Fibroblast of lung (primary cell): ENCODE measurements at regions not wholly inside any gene's neighbourhood (a gene's known extent, or its start where the extent isn't known, plus 50 kb on each side); places are given as distances from the start of the nearest gene placed in this dataset.
"Not testable (repeated sequence)": the region's sequence is repeated elsewhere in the genome, so short reads cannot be mapped to it uniquely, and the experiment has no call there.

Experiments used
- DNase-seq, 2 donors: peaks; one replicate each; pipeline versions ENCODE4 v3.0.0 to v3.0.0-alpha.2; 2010; ENCODE audit warnings: low read depth in 2 of 2
- H2AFZ ChIP-seq: 2 replicates; pipeline ENCODE4 v1.5.1; 2012; ENCODE audit warnings: low read length, control low read depth, inconsistent platforms
- H3K27ac ChIP-seq: 2 replicates; pipeline ENCODE4 v1.5.1; 2011; ENCODE audit warnings: low read length, control low read depth; ENCODE audit not compliant: insufficient read depth
- H3K27me3 ChIP-seq: 2 replicates; pipeline ENCODE4 v1.5.1; 2011; ENCODE audit warnings: mild to moderate bottlenecking, low read length; ENCODE audit not compliant: control insufficient read depth, insufficient read depth
- H3K36me3 ChIP-seq: 2 replicates; pipeline ENCODE4 v1.5.1; 2011; ENCODE audit warnings: low read length; ENCODE audit not compliant: control insufficient read depth, insufficient read depth
- H3K4me1 ChIP-seq: 2 replicates; pipeline ENCODE4 v1.5.1; 2011; ENCODE audit warnings: low read length; ENCODE audit not compliant: control insufficient read depth, insufficient read depth; ENCODE audit errors: extremely low read depth
- H3K4me2 ChIP-seq: 2 replicates; pipeline ENCODE4 v1.5.1; 2011; ENCODE audit warnings: low read length, control low read depth; ENCODE audit not compliant: insufficient read depth; ENCODE audit errors: extremely low read depth
- H3K4me3 ChIP-seq, 4 experiments: fragments of 200-600 bp in 1 of 4; sonication (generic) in 1 of 4; replicated peaks in 1 of 4; 2 replicates each; pipeline ENCODE4 v1.5.1; 2011 to 2016; ENCODE audit warnings: low read length in 4 of 4, low read depth in 3 of 4, mild to moderate bottlenecking in 3 of 4, control low read depth in 2 of 4, inconsistent platforms in 1 of 4, mixed read lengths in 1 of 4; ENCODE audit not compliant: insufficient read depth in 1 of 4; ENCODE audit errors: control extremely low read depth in 1 of 4
- H3K79me2 ChIP-seq: 2 replicates; pipeline ENCODE4 v1.5.1; 2012; ENCODE audit warnings: mild to moderate bottlenecking, low read length, inconsistent platforms; ENCODE audit not compliant: control insufficient read depth, insufficient read depth
- H3K9ac ChIP-seq: 2 replicates; pipeline ENCODE4 v1.5.1; 2011; ENCODE audit warnings: mild to moderate bottlenecking, low read length, control low read depth; ENCODE audit not compliant: insufficient read depth
- H3K9me3 ChIP-seq: 2 replicates; pipeline ENCODE4 v1.5.1; 2012; ENCODE audit warnings: low read depth, low read length; ENCODE audit not compliant: control insufficient read depth, insufficient read depth
- H4K20me1 ChIP-seq: 2 replicates; pipeline ENCODE4 v1.5.1; 2011; ENCODE audit warnings: low read length; ENCODE audit not compliant: control insufficient read depth, insufficient read depth; ENCODE audit errors: extremely low read depth
- EZH2 ChIP-seq: IDR thresholded peaks from 2 replicates; pipeline ENCODE4 v1.5.1; 2012; ENCODE audit warnings: low read length, control low read depth, mild to moderate bottlenecking; ENCODE audit errors: missing control alignments
- TF ChIP-seq, protein P1 (sequence below), 2 donors: IDR thresholded peaks in 1 of 2; conservative IDR thresholded peaks in 1 of 2; 1 replicate in 1 of 2; 2 replicates in 1 of 2; pipeline ENCODE4 v1.5.1; 2011 to 2012; ENCODE audit warnings: low read length in 2 of 2, control low read depth in 1 of 2, inconsistent platforms in 1 of 2, low read depth in 1 of 2, mild to moderate bottlenecking in 1 of 2

DNA sequence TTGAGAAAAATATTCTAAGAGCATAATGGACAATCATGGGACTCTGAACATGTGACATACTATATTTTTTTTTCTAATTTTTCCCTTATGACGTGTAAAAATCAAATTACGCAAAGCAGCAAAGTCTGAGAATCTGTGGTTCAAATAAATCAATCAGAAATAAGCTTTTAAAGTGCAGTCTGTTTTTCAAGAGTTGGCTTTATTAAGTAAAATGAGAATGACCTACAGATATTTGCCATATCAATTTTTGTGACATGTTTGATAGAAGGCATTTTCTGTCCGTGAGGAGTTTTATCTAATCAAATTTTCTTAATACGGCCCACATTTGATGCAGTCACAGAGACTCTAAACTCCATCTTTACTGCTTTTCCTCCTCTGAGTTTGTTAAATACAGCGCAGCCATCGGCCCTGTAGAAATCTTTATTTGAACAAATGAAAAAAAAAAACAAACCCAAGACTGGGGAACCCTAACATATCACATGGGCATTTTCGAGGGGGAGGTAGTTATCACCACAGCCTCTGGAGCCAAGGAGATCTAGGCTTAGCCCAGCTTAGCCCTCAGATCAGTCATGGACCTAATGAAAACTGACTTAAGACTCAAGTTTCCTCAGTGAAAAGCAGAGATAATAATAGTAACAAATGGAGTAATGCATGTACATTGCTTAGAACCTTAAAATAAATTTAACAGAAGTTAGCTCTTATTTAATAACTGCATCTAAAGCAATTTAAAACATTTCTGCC lies 263.6 kb upstream of the C9orf72 start:
- Histone ChIP-seq H3K9me3 (no peaks in the 10 kb centered on the region), H3K4me3 (no peak overlapping the region), H3K36me3 (no peaks in the 10 kb centered on the region), H3K27ac (no peak overlapping the region), H3K4me1 (no peaks in the 10 kb centered on the region), H4K20me1 (no peaks in the 10 kb centered on the region), H3K9ac (no peak overlapping the region), H3K4me2 (no peak overlapping the region), H3K27me3 (no peaks in the 10 kb centered on the region), H2AFZ (no peak overlapping the region), H3K79me2 (no peaks in the 10 kb centered on the region)
- no peak for TF ChIP-seq EZH2
- TF ChIP-seq, protein P1, sequence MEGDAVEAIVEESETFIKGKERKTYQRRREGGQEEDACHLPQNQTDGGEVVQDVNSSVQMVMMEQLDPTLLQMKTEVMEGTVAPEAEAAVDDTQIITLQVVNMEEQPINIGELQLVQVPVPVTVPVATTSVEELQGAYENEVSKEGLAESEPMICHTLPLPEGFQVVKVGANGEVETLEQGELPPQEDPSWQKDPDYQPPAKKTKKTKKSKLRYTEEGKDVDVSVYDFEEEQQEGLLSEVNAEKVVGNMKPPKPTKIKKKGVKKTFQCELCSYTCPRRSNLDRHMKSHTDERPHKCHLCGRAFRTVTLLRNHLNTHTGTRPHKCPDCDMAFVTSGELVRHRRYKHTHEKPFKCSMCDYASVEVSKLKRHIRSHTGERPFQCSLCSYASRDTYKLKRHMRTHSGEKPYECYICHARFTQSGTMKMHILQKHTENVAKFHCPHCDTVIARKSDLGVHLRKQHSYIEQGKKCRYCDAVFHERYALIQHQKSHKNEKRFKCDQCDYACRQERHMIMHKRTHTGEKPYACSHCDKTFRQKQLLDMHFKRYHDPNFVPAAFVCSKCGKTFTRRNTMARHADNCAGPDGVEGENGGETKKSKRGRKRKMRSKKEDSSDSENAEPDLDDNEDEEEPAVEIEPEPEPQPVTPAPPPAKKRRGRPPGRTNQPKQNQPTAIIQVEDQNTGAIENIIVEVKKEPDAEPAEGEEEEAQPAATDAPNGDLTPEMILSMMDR (conservative IDR thresholded peaks at IDR 0.05 in 1 of 2, IDR thresholded peaks at IDR 0.05 in 1 of 2; ENCODE audit: low read depth in 1 of 2, low read length in 2 of 2), result no peak
- no peak for DNase-seq

- Histone ChIP-seq H3K9ac (no peak overlapping the region), H2AFZ (no peak overlapping the region), H3K4me1 (no peaks in the 10 kb centered on the region), H3K27ac (no peak overlapping the region), H3K36me3 (no peaks in the 10 kb centered on the region), H3K4me2 (no peak overlapping the region), H3K4me3 (no peak overlapping the region), H3K27me3 (no peaks in the 10 kb centered on the region), H3K79me2 (no peaks in the 10 kb centered on the region), H3K9me3 (no peaks in the 10 kb centered on the region), H4K20me1 (no peaks in the 10 kb centered on the region)
- TF ChIP-seq EZH2, result no peak
- TF ChIP-seq, protein P1 (conservative IDR thresholded peaks at IDR 0.05 in 1 of 2, IDR thresholded peaks at IDR 0.05 in 1 of 2; ENCODE audit: low read depth in 1 of 2, low read length in 2 of 2), result no peak
- no peak for DNase-seq
Observed at GRCh38 chr9:27838876-27839275, 265.6 kb upstream of the C9orf72 start.

DNA sequence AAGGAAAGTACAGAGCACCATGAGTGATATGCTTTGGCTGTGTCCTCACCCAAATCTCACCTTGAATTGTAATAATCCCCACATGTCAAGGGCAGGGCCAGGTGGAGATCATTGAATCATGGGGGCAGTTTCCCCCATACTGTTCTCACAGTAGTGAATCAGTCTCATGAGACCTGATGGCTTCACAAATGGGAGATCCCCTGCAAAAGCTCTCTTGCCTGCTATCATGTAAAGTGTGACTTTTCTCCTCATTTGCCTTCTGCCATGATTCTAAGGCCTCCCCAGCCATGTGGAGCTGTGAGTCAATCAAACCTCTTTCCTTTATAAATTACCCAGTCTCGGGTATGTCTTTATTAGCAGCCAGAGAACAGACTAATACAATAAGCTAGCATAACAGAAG lies 266.5 kb upstream of the C9orf72 start:
- H3K4me2 ChIP-seq, H3K36me3 ChIP-seq, H3K27me3 ChIP-seq, H2AFZ ChIP-seq, H3K4me1 ChIP-seq, DNase-seq, H3K79me2 ChIP-seq, H3K27ac ChIP-seq, H3K9me3 ChIP-seq, H3K4me3 ChIP-seq, H4K20me1 ChIP-seq, H3K9ac ChIP-seq: not testable (repeated sequence)
